ENCODE measurements at regions not wholly inside any gene's neighbourhood (a gene's known extent, or its start where the extent isn't known, plus 50 kb on each side); places are given as distances from the start of the nearest gene placed in this dataset.

GRCh38 chr5:56677690-56678305 is 137.6 kb upstream of the MAP3K1 start:
- ATAC-seq (no peak), DNase-seq (no peak)
- intact Hi-C loops (cut with micrococcal nuclease) = no loop called here
- no peak for TF ChIP-seq CTCF (IDR thresholded peaks at IDR 0.05)
- H3K9me3 Mint-ChIP-seq = no peaks in the 10 kb centered on the region
- peaks cover 9% of the 10 kb centered on the region for H3K4me1 Mint-ChIP-seq (ENCODE audit: low read depth)
- no peaks in the 10 kb centered on the region for H3K27me3 Mint-ChIP-seq
- no peak overlapping the region for H3K4me3 Mint-ChIP-seq
- POLR2A ChIA-PET = interaction anchor here (1.1 kb wide), 1 partner anchor 137 kb away, joined by 3 read pairs; no protein-coding TSS in a partner anchor
- no peak overlapping the region for H3K27ac Mint-ChIP-seq
- CTCF ChIA-PET = no interaction called here
- no peaks in the 10 kb centered on the region for H3K36me3 Mint-ChIP-seq (ENCODE audit: low read depth)

DNA sequence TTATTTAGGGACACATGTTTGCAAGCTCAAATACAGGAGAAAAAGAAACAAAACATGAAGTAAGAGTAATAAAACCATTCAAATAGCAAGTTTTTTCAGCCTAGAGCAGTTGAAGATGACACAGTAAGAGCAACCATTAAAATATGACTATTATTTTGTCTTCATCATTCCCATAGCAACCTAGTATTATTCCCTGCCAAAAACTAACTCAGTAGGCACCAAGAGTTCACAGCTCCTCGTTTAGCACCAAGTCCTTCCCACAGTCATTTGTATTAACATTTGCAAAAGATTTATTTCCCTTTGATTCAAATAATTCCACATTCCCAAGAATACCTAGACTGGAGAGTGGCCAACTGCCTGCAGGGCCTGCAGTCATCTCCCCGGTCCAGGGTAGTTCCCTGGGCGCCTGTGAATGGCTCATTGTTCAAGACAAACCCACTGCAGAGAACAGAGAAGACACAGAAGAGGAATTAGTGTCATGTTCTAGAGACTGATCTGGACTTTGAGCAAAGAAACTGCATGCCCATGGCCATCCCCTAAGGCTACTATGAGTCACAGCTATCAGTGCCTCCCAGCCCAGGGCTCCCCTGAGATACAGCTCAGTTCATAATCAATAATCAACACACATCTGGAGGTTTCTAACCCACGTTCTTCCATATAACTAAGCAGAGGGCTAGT is 139.1 kb upstream of the MAP3K1 start:
- no peak for TF ChIP-seq CTCF (IDR thresholded peaks at IDR 0.05)
- H3K27ac Mint-ChIP-seq = no peak overlapping the region
- no peaks in the 10 kb centered on the region for H3K36me3 Mint-ChIP-seq (ENCODE audit: low read depth)
- H3K4me3 Mint-ChIP-seq = no peak overlapping the region
- intact Hi-C loops (cut with micrococcal nuclease) = no loop called here
- DNase-seq = no peak
- peaks cover 4% of the 10 kb centered on the region for H3K4me1 Mint-ChIP-seq (ENCODE audit: low read depth)
- H3K9me3 Mint-ChIP-seq = no peaks in the 10 kb centered on the region
- ATAC-seq = no peak
- POLR2A ChIA-PET = no interaction called here
- H3K27me3 Mint-ChIP-seq = no peaks in the 10 kb centered on the region
- CTCF ChIA-PET = interaction anchor here (0.8 kb wide), 2 partner anchors 88 to 406 kb away, joined by 3 read pairs; no protein-coding TSS in a partner anchor

- TF ChIP-seq CTCF (IDR thresholded peaks at IDR 0.05) = no peak
These were observed 140.9 kb upstream of the MAP3K1 start for GRCh38 chr5:56674441-56674840.

GRCh38 chr5:56673171-56673570 is 142.2 kb upstream of the MAP3K1 start:
- H3K4me3 Mint-ChIP-seq = no peak overlapping the region
- TF ChIP-seq CTCF (IDR thresholded peaks at IDR 0.05) = no peak
- H3K4me1 Mint-ChIP-seq (ENCODE audit: low read depth) = peaks cover 22% of the 10 kb centered on the region
- DNase-seq (no peak), ATAC-seq (no peak)
- intact Hi-C loops (cut with micrococcal nuclease) = no loop called here
- H3K27me3 Mint-ChIP-seq = no peaks in the 10 kb centered on the region
- ChIA-PET CTCF (interaction anchor here (1.1 kb wide), 1 partner anchor 165 kb away, joined by 3 read pairs; no protein-coding TSS in a partner anchor), POLR2A (no interaction called here)
- H3K36me3 Mint-ChIP-seq (ENCODE audit: low read depth) = no peaks in the 10 kb centered on the region
- no peaks in the 10 kb centered on the region for H3K9me3 Mint-ChIP-seq
- H3K27ac Mint-ChIP-seq = no peak overlapping the region

More at GRCh38 chr5:56674441-56674840, 140.9 kb upstream of the MAP3K1 start:
- DNase-seq = no peak
- no peak overlapping the region for H3K27ac Mint-ChIP-seq
- H3K9me3 Mint-ChIP-seq = no peaks in the 10 kb centered on the region
- POLR2A ChIA-PET = no interaction called here
- H3K36me3 Mint-ChIP-seq (ENCODE audit: low read depth) = no peaks in the 10 kb centered on the region
- intact Hi-C loops (cut with micrococcal nuclease) = no loop called here
- peaks cover 20% of the 10 kb centered on the region for H3K4me1 Mint-ChIP-seq (ENCODE audit: low read depth)
- H3K4me3 Mint-ChIP-seq = no peak overlapping the region
- no peak for ATAC-seq
- H3K27me3 Mint-ChIP-seq = no peaks in the 10 kb centered on the region
- CTCF ChIA-PET = no interaction called here

- Mint-ChIP-seq H3K27me3 (no peaks in the 10 kb centered on the region), H3K4me1 (ENCODE audit: low read depth) (peaks cover 22% of the 10 kb centered on the region), H3K4me3 (no peak overlapping the region), H3K9me3 (no peaks in the 10 kb centered on the region), H3K36me3 (ENCODE audit: low read depth) (no peaks in the 10 kb centered on the region), H3K27ac (no peak overlapping the region)
- DNase-seq (no peak), ATAC-seq (no peak)
- no peak for TF ChIP-seq CTCF (IDR thresholded peaks at IDR 0.05)
- intact Hi-C loops (cut with micrococcal nuclease) = no loop called here
- ChIA-PET POLR2A (no interaction called here), CTCF (no interaction called here)
These were observed 143.8 kb upstream of the MAP3K1 start for GRCh38 chr5:56671571-56671970.

All from activated CD8-positive, alpha-beta T cell treated with anti-CD3 and anti-CD28 coated beads for 36 hours (primary cell).